ENCODE measurements at regions not wholly inside any gene's neighbourhood (a gene's known extent, or its start where the extent isn't known, plus 50 kb on each side); places are given as distances from the start of the nearest gene placed in this dataset.
"Not testable (repeated sequence)": the region's sequence is repeated elsewhere in the genome, so short reads cannot be mapped to it uniquely, and the experiment has no call there.

- not testable (repeated sequence) for FAIRE-seq
Measured at GRCh38 chr7:76918619-76919018, 113.5 kb downstream of the SPDYE17 start.

GRCh38 chr7:76914361-76914760 lies 117.8 kb downstream of the SPDYE17 start:
- not testable (repeated sequence) for FAIRE-seq

DNA sequence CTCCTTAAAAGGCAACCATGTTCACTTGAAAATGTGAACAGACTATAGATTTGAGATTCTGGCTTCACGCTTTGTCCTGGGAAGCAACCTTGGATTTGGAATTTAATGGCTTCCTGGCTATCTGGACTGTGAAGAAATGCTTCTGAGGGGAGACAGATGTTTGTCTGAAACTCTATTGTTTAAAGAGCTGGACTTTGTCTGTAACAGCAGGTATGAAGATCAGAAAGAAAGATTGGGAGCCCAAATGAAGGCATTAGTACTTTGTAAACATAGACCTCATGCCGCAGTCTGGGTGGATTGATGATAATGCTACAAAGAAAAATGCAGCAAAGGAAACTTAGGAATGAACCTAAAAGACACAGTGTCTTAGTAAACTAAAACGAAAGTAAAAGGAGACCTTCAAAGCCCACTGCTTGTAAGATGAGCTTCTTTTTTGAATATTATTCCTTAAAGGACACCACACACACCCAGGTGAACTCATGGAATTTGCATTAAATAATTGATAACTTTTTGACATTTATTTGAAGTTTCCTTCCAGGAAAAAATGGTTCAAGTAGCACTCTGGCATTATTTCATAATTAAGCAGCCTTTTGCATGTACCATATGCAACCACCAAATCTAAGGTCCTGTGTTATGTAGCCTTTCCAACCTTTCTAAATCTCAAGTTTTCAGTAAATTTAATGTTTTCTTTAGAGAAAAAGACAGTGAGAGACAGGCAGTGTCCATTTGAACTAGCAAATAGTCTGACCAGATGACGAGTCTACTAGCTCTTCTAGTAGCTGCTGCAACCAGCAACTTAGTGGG lies 119.9 kb downstream of the SPDYE17 start:
- FAIRE-seq, result not testable (repeated sequence)

DNA sequence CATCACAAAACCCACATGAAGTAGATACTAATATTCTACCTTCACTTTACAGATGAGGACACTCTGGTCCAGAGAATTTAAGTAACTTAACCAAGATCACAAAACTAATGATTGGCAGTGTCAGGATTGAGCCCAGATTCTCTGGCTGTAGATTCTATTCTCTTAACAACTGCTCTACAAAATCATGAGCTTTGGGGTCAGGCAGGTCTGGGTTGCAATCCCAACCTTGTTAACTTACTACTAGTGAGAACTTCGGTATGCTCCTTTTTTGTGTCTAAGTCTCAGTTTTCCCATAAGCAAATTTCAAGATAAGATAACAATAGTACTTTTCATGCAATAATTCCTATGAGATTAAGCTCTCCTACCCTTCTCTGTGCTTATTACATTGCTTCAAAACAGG lies 127.5 kb downstream of the SPDYE17 start:
- not testable (repeated sequence) for FAIRE-seq

DNA sequence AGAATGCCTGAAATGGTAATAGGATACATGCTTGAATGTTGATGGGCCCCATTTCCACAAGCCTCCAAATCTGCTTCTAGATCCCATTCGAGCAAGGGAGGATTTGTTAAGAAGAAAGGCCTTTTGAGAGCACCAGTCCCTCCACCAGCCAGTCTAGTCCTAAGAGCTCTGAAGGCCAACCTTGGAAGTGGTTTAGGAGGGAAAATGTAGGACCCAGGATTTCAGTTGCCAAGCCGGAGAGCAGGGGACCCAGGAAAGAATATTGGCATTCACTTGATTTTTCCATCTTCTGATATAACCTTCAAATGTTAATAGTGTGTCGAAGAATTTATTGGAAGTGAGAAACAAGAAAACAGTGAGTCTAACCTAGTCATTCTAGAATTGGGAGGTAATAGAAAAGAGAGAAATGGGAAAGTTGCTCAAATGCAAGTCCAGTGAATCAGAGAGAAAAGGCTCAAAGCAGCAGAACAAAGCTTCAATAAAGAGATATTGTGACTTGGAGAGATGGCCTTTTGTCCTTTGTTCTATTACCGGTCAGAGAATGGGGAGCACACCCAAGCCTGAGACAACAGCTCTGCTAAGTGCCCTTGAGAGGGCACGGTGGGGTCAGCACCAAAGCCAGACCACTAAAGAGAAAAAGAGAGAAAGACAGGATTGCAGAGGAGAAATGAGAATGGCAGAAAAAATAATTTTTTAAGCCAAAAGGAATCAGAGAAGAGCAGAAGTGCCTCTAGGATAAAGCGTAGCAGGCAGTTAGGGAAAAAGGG lies 130.0 kb downstream of the SPDYE17 start:
- FAIRE-seq, result not testable (repeated sequence)

- FAIRE-seq, result not testable (repeated sequence)
Measured at GRCh38 chr7:76898807-76899206, 133.4 kb downstream of the SPDYE17 start.

GRCh38 chr7:76897007-76897406 lies 135.2 kb downstream of the SPDYE17 start:
- FAIRE-seq, result not testable (repeated sequence)

GRCh38 chr7:76895696-76896095 lies 136.5 kb downstream of the SPDYE17 start:
- not testable (repeated sequence) for FAIRE-seq

GRCh38 chr7:76891771-76892170 lies 140.4 kb downstream of the SPDYE17 start:
- not testable (repeated sequence) for FAIRE-seq

GRCh38 chr7:76879733-76880288 lies 152.3 kb downstream of the SPDYE17 start:
- FAIRE-seq, result not testable (repeated sequence)

GRCh38 chr7:76875760-76876159 lies 156.4 kb downstream of the SPDYE17 start:
- not testable (repeated sequence) for FAIRE-seq

DNA sequence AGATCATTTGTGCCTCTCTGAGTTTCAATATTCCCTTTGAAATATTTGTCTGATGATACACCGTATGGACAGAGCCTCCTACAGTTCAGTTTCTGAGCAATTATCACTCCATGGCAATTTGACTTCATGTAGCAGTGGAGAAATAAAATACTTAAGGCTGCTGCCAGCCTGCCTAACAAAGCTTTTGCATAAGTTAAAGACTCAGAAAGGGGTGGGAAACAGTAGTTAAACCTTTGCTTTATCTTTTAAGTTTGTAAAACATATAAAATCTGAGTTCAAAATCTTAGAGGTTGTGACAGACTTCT lies 161.7 kb downstream of the SPDYE17 start:
- not testable (repeated sequence) for FAIRE-seq

GRCh38 chr7:76867364-76867889 lies 164.7 kb downstream of the SPDYE17 start:
- FAIRE-seq, result not testable (repeated sequence)

GRCh38 chr7:76863150-76863773 lies 168.9 kb downstream of the SPDYE17 start:
- FAIRE-seq, result not testable (repeated sequence)

- FAIRE-seq, result not testable (repeated sequence)
Measured at GRCh38 chr7:76862241-76862640, 169.9 kb downstream of the SPDYE17 start.

- FAIRE-seq, result not testable (repeated sequence)
Measured at GRCh38 chr7:76859933-76860332, 172.2 kb downstream of the SPDYE17 start.

- FAIRE-seq, result not testable (repeated sequence)
Measured at GRCh38 chr7:76854631-76855030, 177.5 kb downstream of the SPDYE17 start.

- not testable (repeated sequence) for FAIRE-seq
Measured at GRCh38 chr7:76852787-76853584, 179.2 kb downstream of the SPDYE17 start.

DNA sequence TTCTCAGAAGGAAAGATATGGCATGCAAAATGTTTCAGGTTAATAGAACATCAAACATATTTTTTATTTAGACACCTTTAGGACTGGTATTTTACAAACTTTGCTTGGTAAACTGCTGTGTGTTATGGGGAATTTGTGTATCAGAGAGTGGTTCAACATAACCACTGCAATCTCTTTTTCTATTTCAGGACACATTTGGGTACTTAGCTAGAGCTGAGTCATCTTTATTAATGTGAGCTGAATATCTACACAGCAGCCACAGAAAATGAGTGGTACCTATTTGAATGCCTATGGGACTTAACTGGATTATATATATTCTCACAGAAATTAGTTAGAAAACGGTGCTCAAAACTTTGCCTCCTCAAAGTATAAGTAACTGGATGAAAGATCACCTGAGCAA lies 179.8 kb downstream of the SPDYE17 start:
- FAIRE-seq, result not testable (repeated sequence)

- FAIRE-seq, result not testable (repeated sequence)
Measured at GRCh38 chr7:76851617-76852016, 180.5 kb downstream of the SPDYE17 start.

GRCh38 chr7:76849887-76850563 lies 182.1 kb downstream of the SPDYE17 start:
- FAIRE-seq, result not testable (repeated sequence)

All from G401.6 (cell line).